Upper lobe of right lung (tissue), 1 donor: ENCODE measurements at regions not wholly inside any gene's neighbourhood (a gene's known extent, or its start where the extent isn't known, plus 50 kb on each side); places are given as distances from the start of the nearest gene placed in this dataset.

Experiments used
- ATAC-seq: fragments of 200-7000 bp; cut with Tn5 transposase; one replicate; pipeline ENCODE4 v1.9.1; 2020; ENCODE audit warnings: mild to moderate bottlenecking, moderate library complexity
- DNase-seq: peaks from one replicate; pipeline ENCODE4 v3.0.0-alpha.2; 2020
- H3K27ac ChIP-seq: fragments of 200-600 bp; one replicate; pipeline ENCODE4 v1.8.0; 2022
- H3K27me3 ChIP-seq: fragments of 200-600 bp; one replicate; pipeline ENCODE4 v1.8.0; 2022; ENCODE audit warnings: mild to moderate bottlenecking
- H3K36me3 ChIP-seq: fragments of 200-600 bp; one replicate; pipeline ENCODE4 v1.8.0; 2022
- H3K4me1 ChIP-seq: fragments of 200-600 bp; one replicate; pipeline ENCODE4 v1.8.0; 2022
- H3K4me3 ChIP-seq: fragments of 200-600 bp; one replicate; pipeline ENCODE4 v1.8.0; 2022; ENCODE audit warnings: mild to moderate bottlenecking
- H3K9me3 ChIP-seq: fragments of 200-600 bp; one replicate; pipeline ENCODE4 v1.8.0; 2022
- CTCF ChIP-seq: fragments of 200-600 bp; IDR thresholded peaks from one replicate; pipeline ENCODE4 v1.8.0; 2022; ENCODE audit warnings: antibody characterized with exemption
- intact Hi-C: fragments of 100-400 bp; cut with DNase I; formaldehyde crosslinking; loops from one replicate; pipeline ENCODE4 v1.11.0; 2022
- donor health status: DM: no; HTN: yes; CAD: no; lungs with severe emphysema.

GRCh38 chr11:37298173-37298572 lies 700.1 kb upstream of the RAG2 start:
- no peak for TF ChIP-seq CTCF
- H3K4me1 ChIP-seq: no peaks in the 10 kb centered on the region
- no peak overlapping the region for H3K4me3 ChIP-seq
- no peaks in the 10 kb centered on the region for H3K27me3 ChIP-seq
- ATAC-seq (no peak), DNase-seq (no peak)
- H3K9me3 ChIP-seq: no peaks in the 10 kb centered on the region
- no peak overlapping the region for H3K27ac ChIP-seq
- H3K36me3 ChIP-seq: no peaks in the 10 kb centered on the region
- intact Hi-C loops: no loop called here

- no peak for TF ChIP-seq CTCF
- Histone ChIP-seq H3K27me3 (no peaks in the 10 kb centered on the region), H3K27ac (no peak overlapping the region), H3K4me1 (no peaks in the 10 kb centered on the region), H3K36me3 (no peaks in the 10 kb centered on the region), H3K9me3 (no peaks in the 10 kb centered on the region), H3K4me3 (no peak overlapping the region)
- intact Hi-C loops: no loop called here
- DNase-seq (no peak), ATAC-seq (no peak)
Measured at GRCh38 chr11:37286890-37287289, 688.9 kb upstream of the RAG2 start.

- Histone ChIP-seq H3K9me3 (no peaks in the 10 kb centered on the region), H3K27ac (no peak overlapping the region), H3K27me3 (no peaks in the 10 kb centered on the region), H3K4me3 (no peak overlapping the region), H3K36me3 (no peaks in the 10 kb centered on the region), H3K4me1 (no peaks in the 10 kb centered on the region)
- intact Hi-C loops: no loop called here
- TF ChIP-seq CTCF: no peak
- DNase-seq: no peak
- ATAC-seq: no peak
Measured at GRCh38 chr11:37282367-37282766, 684.3 kb upstream of the RAG2 start.

GRCh38 chr11:37280200-37280599 lies 682.2 kb upstream of the RAG2 start:
- no peaks in the 10 kb centered on the region for H3K9me3 ChIP-seq
- intact Hi-C loops: no loop called here
- H3K36me3 ChIP-seq: no peaks in the 10 kb centered on the region
- no peak for DNase-seq
- no peak overlapping the region for H3K4me3 ChIP-seq
- H3K4me1 ChIP-seq: no peaks in the 10 kb centered on the region
- H3K27ac ChIP-seq: no peak overlapping the region
- no peaks in the 10 kb centered on the region for H3K27me3 ChIP-seq
- no peak for TF ChIP-seq CTCF
- no peak for ATAC-seq

GRCh38 chr11:37277896-37278465 lies 679.9 kb upstream of the RAG2 start:
- Histone ChIP-seq H3K9me3 (no peaks in the 10 kb centered on the region), H3K4me3 (no peak overlapping the region), H3K27ac (no peak overlapping the region), H3K27me3 (no peaks in the 10 kb centered on the region), H3K4me1 (no peaks in the 10 kb centered on the region), H3K36me3 (no peaks in the 10 kb centered on the region)
- DNase-seq (no peak), ATAC-seq (no peak)
- intact Hi-C loops: no loop called here
- TF ChIP-seq CTCF: no peak

- Histone ChIP-seq H3K36me3 (no peaks in the 10 kb centered on the region), H3K4me1 (no peaks in the 10 kb centered on the region), H3K27me3 (no peaks in the 10 kb centered on the region), H3K9me3 (no peaks in the 10 kb centered on the region), H3K4me3 (no peak overlapping the region), H3K27ac (no peak overlapping the region)
- ATAC-seq: no peak
- TF ChIP-seq CTCF: no peak
- intact Hi-C loops: no loop called here
- DNase-seq: no peak
Measured at GRCh38 chr11:37264783-37265182, 666.7 kb upstream of the RAG2 start.
